Hematopoietic multipotent progenitor cell treated with erythropoietin and hydrocortisone succinate and interleukin-3 and kit ligand, for 6 days (in vitro differentiated cells): ENCODE measurements at regions not wholly inside any gene's neighbourhood (a gene's known extent, or its start where the extent isn't known, plus 50 kb on each side); places are given as distances from the start of the nearest gene placed in this dataset.
A peak's percentile ranks its signal among the peaks of the same experiment; 100 is the strongest.

ENCODE experiments used
- DNase-seq: peaks from one replicate; pipeline ENCODE4 v3.0.0-alpha.2; 2015

DNA sequence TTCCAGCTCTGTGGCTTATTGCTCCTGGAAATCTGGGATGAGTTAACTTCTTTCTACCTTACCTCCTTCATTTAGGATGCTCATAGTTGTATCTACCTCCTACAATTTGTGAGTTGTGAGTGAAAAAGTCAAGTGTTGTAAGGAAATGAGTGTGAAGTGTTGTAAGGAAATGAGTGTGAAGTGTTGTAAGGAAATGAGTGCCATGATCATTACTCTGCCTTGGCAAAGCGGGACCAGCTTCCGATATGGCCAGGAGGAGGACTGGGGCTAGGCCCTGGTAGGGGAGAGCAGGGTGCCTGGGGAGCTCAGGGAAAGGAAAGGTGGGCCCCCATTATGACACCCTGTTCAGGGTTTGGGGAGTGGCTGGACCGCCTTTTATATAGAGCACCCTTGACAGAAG lies 435.2 kb downstream of the FGF9 start:
- DNase-seq: no peak

- DNase-seq: no peak
Measured at GRCh38 chr13:22107549-22107948, 436.7 kb downstream of the FGF9 start.

DNA sequence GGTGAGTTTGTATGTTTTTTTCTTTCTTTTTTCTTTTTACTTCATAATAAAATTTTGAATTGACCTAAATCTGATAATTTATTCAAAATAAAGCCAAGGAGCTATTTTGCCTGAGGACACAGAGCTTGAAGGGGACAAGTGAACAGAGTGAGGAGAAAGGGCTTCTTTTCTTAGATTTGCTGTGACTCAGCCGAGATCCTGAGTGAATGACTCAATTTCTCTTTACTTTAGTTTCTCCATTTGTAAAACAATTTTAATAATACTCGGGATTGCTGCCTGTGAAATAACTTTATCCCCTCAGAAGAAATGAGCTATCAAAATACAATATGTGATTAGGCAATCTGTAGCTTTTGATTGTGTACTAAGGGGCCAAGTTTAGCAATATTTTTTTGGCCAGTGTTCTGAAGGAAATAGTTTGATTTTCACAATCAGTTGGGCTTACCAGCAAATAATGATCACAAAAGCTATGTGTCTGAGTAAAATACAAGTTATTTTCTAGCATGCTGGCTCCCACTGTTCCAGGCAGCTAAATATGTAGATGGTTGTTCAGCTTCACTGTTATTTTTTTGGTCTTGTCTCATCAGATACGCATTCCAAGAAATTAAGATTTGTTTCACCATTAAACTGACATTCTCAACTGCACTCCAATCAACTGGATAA lies 437.5 kb downstream of the FGF9 start:
- no peak for DNase-seq

DNA sequence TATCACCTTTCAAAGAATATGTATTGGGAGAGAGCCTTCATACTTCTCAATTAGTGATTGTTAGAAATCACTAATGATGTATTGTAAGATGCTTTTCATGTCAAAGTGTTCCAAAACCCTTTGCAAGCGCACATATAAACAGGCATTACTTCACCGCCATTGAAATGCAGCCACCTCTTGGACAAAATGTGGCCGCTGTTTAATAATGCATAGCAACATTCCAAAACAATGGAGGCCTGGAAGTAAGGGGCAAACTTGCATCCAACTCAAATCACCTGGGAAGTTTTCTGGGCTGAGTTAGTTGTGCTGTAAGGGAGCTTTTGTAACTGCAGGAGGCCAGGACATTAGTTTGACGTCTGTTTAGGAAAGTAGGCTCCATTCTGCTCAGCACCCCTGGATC lies 438.1 kb downstream of the FGF9 start:
- no peak for DNase-seq

DNA sequence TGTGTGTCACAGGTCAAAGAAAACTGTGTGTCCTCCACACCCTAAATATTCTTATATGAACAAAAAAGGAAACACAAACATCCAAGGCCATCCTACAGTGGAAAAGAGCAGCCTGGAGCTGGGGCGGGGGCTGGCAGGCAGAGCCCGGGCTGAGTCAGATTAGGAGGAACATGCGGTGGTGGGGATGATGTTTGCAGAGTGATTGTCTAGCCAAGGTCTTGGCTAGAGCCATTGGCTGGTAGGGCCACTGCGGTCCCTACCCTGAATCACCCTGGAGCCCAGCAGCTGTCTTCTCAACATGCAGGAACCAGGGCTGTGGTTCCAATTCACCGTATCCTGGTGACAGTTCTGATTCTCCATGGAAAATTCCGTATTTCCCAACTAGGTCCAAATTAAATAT lies 439.5 kb downstream of the FGF9 start:
- DNase-seq: no peak

- DNase-seq: no peak
Measured at GRCh38 chr13:22111152-22111783, 440.4 kb downstream of the FGF9 start.

GRCh38 chr13:22111961-22112360 lies 441.1 kb downstream of the FGF9 start:
- DNase-seq: no peak

DNA sequence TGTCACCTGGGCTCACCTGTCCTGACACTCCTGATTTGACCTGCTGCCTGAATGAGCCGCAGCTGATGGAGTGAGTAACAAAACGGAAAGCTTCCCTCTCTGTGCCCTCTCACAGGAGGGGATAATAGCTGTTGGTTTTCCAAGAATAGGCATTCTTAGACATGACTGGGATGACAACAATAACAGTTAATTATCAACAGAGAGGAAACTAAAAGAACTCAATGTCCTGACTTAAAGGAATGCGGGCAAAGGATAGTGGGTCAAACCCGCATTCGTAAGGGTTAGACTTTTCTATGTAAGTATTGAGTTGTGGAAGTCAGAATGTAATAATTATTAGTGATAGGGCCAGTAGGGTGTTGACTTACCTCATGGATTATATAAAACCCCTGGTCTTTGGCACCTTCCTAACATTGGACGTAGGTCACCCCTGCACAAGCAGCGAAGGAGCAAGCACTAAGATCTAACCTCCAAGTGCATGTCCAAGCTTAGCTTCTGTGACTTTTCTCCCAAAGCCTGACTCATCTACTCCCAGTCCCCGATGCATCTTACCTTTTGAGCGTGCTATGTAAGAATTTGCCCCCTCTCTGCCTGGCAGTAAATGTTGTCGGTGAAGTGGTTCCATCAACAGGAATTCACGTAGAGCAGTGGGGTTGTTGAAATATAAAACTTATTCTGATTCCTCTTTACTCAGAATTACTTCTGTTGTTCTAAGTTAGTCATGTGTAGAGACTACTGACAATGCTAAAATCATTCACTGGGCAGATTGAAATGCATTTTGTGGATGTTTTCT lies 442.3 kb downstream of the FGF9 start:
- DNase-seq: no peak

GRCh38 chr13:22114630-22115311 lies 443.9 kb downstream of the FGF9 start:
- DNase-seq: peak; percentile 56

DNA sequence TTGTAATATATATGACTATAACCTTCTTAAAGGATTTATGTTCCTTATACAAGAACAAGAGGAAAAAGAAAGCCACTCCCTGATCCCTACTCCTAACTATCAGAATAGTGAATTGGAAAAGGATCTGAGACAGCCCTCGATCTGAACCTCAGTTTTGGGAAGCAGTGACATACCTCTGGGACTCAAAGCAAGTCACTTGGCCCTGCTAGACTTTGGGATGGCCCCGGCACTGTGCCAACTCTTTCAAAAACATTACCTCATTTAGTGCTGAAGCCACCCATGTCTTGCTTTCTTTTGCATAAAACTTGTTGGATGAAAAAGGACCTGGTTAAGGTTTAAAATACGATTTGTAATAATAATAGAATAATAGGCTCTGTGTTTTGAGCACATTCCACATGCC lies 447.3 kb downstream of the FGF9 start:
- DNase-seq: no peak

DNA sequence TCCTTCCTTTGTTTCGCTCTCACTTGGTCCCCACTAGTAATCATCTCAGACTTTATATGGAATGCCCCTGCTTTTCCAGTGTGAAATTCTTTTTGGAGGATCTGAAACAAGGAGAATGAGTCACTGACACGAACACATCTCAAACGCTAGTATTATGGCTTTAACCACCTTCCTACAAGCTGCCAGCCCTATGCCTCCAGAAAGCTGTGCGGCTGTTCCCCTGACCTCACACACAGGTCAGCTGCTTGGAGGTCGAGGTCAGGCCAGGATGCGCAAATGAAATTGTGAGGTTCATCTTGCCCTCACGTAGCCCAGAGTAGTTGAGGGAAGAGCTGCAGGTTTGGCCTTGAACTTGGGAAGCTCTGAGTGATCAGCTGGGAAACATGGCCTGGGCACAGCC lies 449.8 kb downstream of the FGF9 start:
- DNase-seq: no peak

DNA sequence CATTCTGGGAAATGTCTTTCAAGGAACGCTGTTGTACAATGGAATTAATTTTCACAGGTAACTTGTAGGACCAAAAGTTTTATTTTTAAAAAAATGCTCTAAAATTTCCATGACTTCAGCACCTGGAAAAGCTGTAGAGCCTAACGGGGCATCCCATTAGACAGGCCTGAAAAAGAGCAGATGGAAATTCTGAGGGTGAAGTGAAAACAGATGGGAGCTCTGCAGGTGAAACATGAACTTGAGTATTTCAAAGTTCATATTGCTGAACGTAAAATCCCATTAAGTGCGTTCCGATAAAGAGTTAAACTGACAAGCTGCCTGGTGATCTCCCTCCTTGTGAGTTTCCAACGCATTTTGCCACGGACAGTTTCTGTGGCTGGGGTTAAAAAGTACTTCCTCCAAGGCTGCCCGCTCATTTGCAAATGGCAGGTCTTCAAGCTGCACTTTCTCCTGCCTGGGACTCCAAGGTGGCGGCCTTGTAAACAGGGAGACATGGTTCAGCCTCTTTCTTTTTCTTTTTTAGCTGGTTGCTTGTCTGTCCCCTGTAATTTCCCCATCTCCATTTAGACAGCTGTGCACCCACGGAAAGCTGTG lies 450.4 kb downstream of the FGF9 start:
- DNase-seq: no peak

GRCh38 chr13:22126433-22127021 lies 455.7 kb downstream of the FGF9 start:
- DNase-seq: peak; percentile 35

DNA sequence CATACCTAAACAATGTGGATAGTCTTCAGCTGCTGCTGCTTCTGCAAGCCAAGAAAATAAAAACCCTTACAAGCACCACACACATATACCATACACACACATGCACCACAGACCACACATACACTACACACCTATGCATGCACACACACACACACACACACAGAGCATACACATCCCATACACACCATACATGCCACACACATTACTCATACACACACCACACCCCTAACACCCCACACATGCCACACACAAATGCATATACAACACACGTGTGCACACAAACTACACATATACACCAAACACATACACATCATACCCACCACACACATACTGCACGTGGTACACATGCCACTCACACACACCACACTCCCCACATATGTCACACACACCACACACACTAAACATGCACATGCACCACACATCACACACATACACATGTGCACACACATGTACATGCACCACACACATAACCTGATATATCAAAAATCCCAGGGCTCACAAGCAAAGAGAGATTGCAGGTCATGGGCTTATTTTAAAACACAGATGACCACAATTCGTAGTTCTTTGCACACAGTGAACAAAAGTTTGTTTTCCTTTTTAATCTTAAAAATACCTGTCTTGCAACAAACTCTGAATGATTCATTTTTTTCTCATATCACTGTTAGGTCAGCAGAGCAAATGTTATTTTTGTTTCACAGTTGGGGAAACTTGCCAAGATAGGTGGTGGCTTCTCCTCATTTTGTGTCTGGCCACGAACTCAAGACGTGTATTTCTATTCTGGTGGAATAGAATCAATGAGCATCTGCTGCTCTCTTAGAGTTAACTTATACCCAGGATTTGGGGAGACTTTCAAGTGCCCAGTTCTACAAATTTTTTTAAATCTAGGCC lies 456.6 kb downstream of the FGF9 start:
- no peak for DNase-seq

DNA sequence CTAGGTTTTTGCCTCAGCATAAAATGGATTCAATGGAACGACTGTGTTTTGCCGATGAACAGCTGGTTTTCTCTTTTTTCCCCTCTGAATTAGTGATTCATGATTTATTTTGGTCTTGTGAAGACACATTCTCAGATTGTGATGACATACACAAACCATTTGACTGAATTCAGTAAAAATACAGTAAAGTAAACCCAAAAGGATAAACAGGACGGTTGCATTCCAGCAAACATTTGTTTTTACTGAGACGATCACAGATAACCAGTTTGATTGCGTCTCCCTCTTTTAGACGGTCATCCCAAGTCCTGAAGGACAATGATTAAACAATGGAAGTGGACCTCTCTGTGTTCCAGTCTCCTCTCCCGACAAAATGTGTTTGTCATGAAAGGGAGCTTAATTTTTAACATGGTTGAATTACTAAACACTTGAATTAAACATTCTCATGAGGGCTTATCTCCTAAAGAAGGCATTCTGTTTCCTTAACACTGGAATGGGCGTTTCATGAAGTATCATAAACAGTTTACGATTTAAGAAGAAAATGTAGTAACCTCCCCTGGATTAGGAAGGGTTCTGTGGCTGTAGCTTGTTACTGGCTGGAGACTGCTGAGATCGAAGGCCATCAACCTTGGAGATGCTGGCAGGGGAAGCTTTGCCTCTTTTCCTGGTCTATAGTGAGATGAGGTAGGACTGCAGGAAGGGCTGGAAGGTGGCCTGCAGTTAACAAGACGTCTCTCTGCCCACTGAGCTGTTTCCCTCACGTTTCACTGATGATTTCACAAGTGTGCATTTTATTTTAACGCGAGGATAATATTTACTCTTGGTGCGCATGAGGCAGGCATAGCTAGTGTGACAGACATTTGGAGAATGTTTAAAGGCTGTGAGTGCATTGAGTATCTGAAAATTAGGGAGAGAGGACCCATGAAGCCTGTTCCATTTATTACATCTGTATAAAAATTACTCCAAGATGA lies 457.9 kb downstream of the FGF9 start:
- no peak for DNase-seq

GRCh38 chr13:22130254-22130653 lies 459.4 kb downstream of the FGF9 start:
- DNase-seq: no peak

- DNase-seq: no peak
Measured at GRCh38 chr13:22134261-22134660, 463.4 kb downstream of the FGF9 start.

DNA sequence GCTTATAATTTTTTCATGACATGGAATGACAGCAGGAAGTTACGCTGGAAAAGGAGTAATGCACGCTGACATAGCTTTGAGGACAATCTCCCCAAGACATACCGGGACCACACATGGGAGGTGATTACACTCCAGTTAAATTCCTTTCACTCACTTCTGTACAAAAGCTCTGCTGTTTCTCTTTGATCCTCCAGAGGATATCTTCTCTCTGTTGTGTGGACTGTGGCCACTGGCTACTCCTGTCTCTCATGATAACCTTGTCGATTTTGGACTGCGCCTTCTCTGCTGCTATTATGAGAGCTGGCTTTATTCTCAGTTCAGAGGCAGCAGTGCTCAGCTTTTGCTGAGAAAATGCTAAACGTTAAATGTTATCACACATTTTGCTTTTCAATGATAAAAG lies 464.6 kb downstream of the FGF9 start:
- no peak for DNase-seq

DNA sequence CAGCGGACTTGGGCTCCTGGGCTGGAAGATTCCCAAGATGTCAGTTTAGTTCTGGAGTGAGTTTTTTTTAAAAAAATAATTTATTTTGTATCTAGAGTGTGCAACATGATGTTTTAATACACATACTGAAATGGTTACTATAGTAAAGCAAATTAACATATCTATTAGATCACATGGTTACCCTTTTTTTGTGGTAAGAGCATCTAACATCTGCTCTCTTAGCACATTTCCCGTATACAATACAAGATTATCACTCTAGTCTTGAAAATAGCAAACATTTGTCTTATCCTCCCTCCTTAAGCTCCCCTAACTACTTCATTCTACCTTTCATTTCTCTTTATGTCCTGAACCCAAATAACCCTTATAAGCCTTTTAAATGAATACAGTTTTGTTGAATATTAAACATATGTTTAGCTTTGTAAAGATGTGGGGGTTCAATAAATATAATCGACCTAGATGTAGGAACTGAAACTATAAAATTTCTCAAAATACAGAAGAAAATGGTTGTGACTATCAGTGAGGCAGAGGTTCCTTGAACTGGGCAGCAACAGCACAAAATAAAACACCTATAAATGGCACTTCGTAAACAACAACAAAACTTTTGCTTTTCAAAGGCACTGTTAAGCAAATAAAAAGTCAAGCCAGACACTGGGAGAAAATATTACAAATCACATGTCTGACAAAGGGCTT lies 466.6 kb downstream of the FGF9 start:
- no peak for DNase-seq

- no peak for DNase-seq
Measured at GRCh38 chr13:22138947-22139346, 468.1 kb downstream of the FGF9 start.
